GM06990 (cell line): ENCODE measurements at regions not wholly inside any gene's neighbourhood (a gene's known extent, or its start where the extent isn't known, plus 50 kb on each side); places are given as distances from the start of the nearest gene placed in this dataset.

Experiments
- DNase-seq: peaks from one replicate; pipeline ENCODE4 v3.0.0-alpha.2; 2011; ENCODE audit not compliant: insufficient read length; ENCODE audit errors: extremely low read depth
- H3K27me3 ChIP-seq: replicated peaks from 2 replicates; pipeline ENCODE4 v1.6.0; 2011; ENCODE audit warnings: low read length; ENCODE audit not compliant: control insufficient read depth, insufficient read depth
- H3K36me3 ChIP-seq: 2 replicates; pipeline ENCODE4 v1.5.1; 2011; ENCODE audit warnings: low read length; ENCODE audit not compliant: control insufficient read depth, insufficient read depth
- H3K4me3 ChIP-seq: replicated peaks from 2 replicates; pipeline ENCODE4 v1.5.1; 2011; ENCODE audit warnings: low read depth, mild to moderate bottlenecking, control low read depth, low read length
- CTCF ChIP-seq: IDR thresholded peaks from 2 replicates; pipeline ENCODE4 v1.5.1; 2011; ENCODE audit warnings: low read length, control low read depth, mild to moderate bottlenecking, inconsistent platforms; ENCODE audit not compliant: insufficient read depth, poor library complexity, severe bottlenecking

GRCh38 chr12:34346372-34347034 lies 324.2 kb downstream of the ALG10 start:
- Histone ChIP-seq H3K27me3 (no peaks in the 10 kb centered on the region), H3K36me3 (no peaks in the 10 kb centered on the region), H3K4me3 (no peak overlapping the region)
- no peak for TF ChIP-seq CTCF
- no peak for DNase-seq

- no peak for TF ChIP-seq CTCF
- no peaks in the 10 kb centered on the region for H3K36me3 ChIP-seq
- no peak overlapping the region for H3K4me3 ChIP-seq
- no peaks in the 10 kb centered on the region for H3K27me3 ChIP-seq
- no peak for DNase-seq
Measured at GRCh38 chr12:34347367-34347766, 325.1 kb downstream of the ALG10 start.

GRCh38 chr12:34348064-34348463 lies 325.8 kb downstream of the ALG10 start:
- Histone ChIP-seq H3K36me3 (no peaks in the 10 kb centered on the region), H3K27me3 (no peaks in the 10 kb centered on the region), H3K4me3 (no peak overlapping the region)
- no peak for DNase-seq
- TF ChIP-seq CTCF, result no peak

GRCh38 chr12:34348836-34349672 lies 326.8 kb downstream of the ALG10 start:
- H3K27me3 ChIP-seq, result no peaks in the 10 kb centered on the region
- no peak for TF ChIP-seq CTCF
- H3K36me3 ChIP-seq, result no peaks in the 10 kb centered on the region
- H3K4me3 ChIP-seq, result no peak overlapping the region
- DNase-seq, result no peak

DNA sequence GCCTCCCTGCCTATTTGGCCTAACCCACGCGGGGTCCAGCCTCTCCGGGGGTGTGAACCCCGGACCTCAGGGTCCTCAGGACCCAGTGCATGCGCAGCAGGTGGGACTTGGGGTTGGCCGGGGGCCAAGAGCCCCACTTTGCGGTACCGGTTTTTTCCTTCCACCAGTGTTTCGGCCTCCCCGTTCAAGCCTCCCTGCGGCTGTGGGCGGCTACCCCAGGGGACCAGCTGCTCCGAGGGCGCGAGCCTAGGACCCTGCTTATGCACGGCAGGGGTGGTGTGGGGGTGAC lies 327.3 kb downstream of the ALG10 start:
- no peak for DNase-seq
- Histone ChIP-seq H3K4me3 (no peak overlapping the region), H3K36me3 (no peaks in the 10 kb centered on the region), H3K27me3 (no peaks in the 10 kb centered on the region)
- TF ChIP-seq CTCF, result no peak
